HTR-8/SVneo (cell line): ENCODE measurements at regions not wholly inside any gene's neighbourhood (a gene's known extent, or its start where the extent isn't known, plus 50 kb on each side); places are given as distances from the start of the nearest gene placed in this dataset.
"Not testable (repeated sequence)": the region's sequence is repeated elsewhere in the genome, so short reads cannot be mapped to it uniquely, and the experiment has no call there.

Source experiments
- DNase-seq: peaks from one replicate; pipeline ENCODE4 v3.0.0; 2011; ENCODE audit warnings: low spot score, mixed read lengths; ENCODE audit not compliant: insufficient read length
- FAIRE-seq: peaks from 2 replicates; lab custom pipeline; 2011; peaks lifted over from hg19 to GRCh38; lab: Jason Lieb, UNC

DNA sequence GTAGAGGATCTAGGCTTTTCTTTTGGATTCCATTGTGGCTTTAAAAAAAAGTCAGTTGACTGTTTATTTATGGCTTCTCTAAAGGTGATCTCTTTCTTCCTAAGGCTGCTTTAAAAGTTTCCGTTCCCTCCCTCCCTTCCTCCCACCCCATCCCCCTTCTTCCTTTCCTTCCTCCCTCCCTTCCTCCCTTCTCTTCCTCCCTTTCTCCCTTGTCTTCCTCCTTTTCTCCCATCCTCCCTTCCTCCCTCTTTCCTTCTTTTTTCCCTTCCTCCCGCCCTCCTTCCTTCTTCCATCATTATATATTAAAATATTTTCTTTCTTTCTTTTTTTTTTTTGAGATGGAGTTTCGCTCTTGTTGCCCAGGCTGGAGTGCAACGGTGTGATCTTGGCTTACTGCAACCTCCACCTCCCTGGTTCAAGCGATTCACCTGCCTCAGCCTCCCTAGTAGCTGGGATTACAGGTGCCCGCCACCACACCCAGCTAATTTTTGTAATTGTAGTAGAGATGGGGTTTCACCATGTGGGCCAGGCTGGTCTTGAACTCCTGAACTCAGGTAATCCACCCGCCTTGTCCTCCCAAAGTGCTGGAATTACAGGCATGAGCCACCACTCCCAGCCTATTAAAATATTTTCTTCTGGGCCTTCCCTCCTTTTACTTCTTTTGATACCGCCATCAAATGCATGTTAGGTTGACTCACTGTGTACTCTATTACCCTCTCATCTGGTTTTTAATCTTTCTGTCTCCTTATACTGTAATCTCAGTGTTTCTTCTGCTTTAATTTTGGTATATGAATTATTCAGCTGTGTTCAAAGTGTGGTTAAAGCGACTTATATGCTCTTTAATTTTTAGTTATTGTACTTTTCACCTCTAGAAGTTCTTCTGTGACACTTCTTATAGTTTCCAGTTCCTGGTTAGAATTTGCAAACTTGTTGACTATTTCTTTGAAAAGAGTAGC lies 59.2 kb upstream of the ATP5PO start:
- DNase-seq (no peak), FAIRE-seq (no peak)

DNA sequence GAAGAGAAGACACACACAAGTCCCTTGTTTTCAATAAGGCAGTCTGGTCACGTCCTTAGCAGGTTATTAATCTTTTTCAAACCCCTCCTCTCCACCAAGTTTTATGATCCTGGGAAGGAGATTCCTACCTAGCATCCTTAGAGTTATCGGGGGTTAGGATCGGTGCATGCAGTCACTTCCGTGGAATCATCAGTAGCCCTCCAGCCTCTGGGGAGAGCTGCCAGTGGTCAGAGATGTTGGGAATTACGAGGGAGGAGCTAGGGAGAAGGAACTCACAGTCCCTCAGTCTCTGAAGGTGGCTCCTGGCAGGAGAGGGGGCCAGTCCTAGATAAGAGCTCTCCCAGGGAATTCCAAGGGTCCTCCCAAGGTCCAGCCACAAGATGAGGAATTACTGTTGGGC lies 57.7 kb upstream of the ATP5PO start:
- no peak for FAIRE-seq
- peak; percentile 65 for DNase-seq

DNA sequence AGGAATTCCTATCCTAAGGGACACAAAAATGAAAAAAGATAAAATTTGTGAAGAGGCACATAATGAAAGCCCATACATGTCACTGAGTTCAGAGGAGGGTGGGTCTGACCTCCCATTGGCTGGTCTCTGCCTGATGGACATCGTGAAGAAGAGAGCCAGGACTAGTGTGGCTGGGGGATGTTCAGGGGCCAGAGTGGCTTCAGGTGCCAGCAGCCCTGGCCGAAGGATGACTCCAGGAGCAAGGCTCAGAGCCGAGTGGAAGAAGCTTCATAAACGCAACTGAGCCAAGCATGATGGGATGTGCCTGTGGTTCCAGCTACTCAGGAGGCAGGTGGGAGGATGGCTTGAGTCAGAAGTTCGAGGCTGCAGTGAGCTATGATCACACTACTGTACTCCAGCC lies 56.9 kb upstream of the ATP5PO start:
- DNase-seq (no peak), FAIRE-seq (no peak)

DNA sequence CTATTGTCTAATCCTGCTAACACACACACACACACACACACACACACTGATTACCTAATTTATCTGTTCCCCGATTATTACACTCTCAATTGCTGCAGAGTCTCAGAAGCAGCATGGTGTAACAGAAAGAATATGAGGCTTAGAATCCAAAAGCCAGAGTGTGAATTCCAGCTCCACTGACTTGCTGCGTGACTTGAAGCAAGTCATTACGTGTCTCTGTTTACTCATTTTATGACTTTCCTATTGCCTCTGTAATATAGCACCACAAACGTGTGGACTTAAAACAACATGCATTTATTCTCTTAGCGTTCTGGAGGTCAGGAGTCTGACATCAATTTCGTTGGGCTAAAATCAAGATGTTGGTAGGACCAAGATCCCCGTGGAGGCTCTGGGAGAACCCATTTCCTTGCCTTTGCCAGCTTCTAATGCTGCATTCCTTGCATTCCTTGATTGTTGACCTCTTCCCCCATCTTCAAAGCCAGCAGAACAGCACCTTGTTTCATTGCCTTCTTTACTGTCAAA lies 55.9 kb upstream of the ATP5PO start:
- DNase-seq = no peak
- no peak for FAIRE-seq

DNA sequence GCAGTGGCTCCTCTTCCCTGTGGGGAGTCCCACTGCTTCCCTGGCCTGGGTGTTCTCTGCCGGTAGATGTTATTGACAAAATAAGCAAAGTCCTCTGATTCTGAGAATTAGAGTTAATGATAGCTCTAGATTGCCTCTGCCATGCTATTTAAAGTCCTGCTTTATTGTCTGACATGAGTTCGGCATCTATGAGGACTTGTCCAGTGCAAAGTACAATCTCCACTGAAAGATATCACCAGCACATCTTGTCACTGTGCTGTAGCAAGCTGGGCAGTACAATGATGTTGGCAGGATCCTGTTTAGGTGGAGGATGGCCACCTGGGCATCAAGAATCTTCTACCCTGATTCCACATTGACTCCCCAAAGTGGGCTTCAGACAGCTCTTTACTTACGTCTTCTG lies 54.0 kb upstream of the ATP5PO start:
- DNase-seq = no peak
- FAIRE-seq = no peak

DNA sequence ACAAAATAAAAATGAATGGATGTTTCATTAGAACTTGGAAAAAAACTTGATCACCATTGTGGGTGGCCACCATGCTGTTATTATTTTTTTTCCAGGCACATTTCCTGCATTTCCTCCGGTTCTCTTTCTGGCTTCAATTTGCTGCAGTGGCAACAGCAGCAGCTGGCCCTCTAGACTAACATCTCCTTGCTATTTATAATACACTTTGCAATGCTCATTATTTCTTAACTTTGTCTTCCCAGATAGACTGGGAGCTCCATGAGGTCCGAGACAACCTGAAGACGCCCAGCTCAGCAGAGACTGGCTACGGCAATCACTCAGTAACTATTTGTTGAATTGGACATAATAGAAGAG lies 53.4 kb upstream of the ATP5PO start:
- no peak for DNase-seq
- FAIRE-seq = no peak

DNA sequence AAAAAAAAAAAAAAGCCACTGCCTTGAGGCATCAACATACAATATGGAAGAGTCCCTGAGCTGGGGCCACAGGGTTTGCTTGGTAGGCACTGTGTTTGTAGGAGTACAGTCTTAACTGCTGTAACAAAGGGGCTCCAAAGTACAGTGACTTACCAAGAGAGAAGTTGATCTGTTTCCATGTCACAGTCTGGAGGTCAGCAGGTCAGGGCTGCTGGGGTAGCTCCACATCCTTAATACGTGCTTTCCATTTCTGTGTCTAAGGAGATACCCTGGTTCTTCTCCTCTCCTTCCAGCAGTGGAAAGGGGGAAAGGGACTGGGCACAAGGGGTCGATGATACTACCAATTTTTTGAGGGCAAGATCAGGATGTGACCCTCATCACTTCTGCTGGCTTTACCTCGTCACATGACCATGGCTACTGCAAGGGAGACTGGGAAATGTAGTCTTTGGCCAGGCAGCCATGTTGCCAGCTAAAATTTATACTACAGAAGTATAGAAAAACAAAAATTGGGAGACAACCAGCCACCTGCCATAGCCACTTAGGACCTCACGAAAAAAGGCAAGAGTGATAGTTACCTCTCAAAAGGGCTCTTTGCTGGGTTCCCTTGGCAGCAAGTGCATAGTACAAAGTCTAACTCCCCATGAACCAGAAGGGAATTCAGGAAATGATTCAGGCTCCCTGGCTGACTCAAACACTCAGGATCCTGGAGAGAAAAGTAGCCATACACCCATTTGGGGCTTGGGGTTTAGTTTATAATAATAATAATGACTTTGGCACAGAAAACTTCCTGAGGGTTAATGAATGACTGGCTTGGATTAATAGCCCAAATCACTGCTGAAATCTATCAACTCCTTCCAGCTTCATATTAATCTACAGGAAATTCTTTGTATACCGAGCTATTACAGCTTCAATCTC lies 52.7 kb upstream of the ATP5PO start:
- peak; percentile 49 for DNase-seq
- FAIRE-seq = no peak

DNA sequence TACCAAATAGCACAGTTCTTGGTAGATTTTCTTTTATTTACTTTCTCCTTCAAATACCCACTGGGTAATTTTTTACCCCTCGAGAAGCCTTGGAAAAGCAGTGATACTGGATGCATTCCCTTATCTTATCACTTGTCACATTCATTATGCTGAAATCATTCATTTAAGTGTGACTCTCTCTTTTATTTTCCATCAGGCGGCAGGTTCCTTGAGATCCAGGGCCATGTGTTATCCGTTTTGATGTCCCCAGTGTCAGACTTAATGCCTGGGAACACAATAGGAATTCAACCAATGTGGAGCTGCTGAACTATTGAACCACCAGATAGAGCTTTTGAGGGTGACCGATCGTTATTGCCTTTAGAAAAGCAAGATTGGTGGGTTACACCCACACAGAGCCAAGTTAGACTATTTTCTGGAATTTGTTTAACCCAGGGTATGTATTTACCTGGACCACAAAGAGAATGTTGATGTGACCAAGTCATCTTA lies 51.5 kb upstream of the ATP5PO start:
- FAIRE-seq (no peak), DNase-seq (no peak)

DNA sequence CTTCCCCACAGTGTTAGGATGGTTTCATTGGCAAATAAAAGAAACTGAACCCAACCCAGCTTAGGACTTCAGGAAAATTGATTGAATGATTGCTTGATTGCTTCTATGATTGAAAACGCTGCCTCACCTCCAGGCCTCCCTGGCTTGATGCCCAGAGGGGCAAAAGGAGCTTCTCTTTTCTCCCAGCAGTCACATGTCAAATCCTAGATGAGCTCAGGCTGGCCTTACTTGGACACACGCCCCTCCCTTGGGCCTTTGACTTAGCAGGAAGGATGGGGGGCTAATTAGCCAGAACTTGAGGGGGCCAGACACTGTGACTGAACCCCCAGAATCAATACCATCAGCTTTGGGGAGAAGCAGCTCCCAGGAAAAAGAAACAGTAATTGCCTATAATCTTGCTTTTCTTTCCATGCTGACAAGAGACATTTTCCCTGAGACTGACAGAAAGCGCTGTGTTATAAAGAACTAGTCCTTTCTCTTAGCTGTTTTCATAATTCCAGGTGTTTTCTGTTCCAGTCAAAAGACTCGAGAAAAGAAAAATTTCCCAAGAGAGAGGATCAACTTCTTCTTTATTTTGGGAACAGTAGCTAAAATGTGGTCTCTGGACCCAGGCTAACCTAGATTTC lies 50.8 kb upstream of the ATP5PO start:
- DNase-seq (no peak), FAIRE-seq (no peak)

DNA sequence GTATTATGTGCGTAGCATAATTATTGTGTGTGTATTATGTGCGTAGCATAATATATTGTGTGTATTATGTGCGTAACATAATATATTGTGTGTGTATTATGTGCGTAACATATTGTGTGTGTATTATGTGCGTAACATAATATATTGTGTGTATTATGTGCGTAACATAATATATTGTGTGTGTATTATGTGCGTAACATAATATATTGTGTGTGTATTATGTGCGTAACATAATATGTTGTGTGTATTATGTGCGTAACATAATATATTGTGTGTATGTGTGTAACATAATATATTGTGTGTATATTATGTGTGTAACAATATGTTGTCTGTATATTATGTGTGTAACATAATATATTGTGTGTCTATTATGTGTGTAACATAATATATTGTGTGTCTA lies 50.1 kb upstream of the ATP5PO start:
- not testable (repeated sequence) for DNase-seq, FAIRE-seq
